ENCODE measurements at regions not wholly inside any gene's neighbourhood (a gene's known extent, or its start where the extent isn't known, plus 50 kb on each side); places are given as distances from the start of the nearest gene placed in this dataset.

DNA sequence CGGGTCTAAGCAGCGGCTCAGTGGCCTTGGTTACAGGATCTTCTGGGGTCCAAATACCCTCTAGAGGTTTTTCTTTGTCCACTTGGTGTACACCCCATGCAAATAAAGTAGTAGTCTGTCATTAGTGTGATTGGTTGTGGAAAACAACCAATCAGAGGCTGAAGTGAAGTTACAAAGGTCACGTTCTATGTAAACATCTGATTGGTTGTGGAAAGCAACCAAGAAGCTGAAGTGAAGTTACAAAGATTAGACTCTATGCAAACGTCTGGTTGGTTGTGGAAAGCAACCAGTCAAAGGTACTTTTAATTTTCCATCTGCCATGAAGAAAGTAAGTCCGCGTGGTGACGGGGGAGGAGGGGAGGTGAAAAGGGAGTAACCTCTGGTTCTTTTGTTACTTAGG is 790.9 kb downstream of the UQCRFS1 start:
- WGBS (ENCODE audit: missing lambda C conversion rate) = 49% methylated on average over 7 of the region's 7 CpGs
- FAIRE-seq (no peak), DNase-seq (ENCODE audit: low read depth in 1 of 2, low spot score in 1 of 2) (no peak), ATAC-seq (no peak)
- POLR2A ChIA-PET = no interaction called here
- H3K4me2 ChIP-seq = no peak overlapping the region
- peaks cover 14% of the 10 kb centered on the region; the same call in 1 of the 3 replicates for H3K9me3 ChIP-seq
- no peak for TF ChIP-seq JUN (IDR thresholded peaks at IDR 0.05)
- TF ChIP-seq BHLHE40 (IDR thresholded peaks at IDR 0.05; ENCODE audit: low read depth, low read length) = no peak
- TF ChIP-seq ZNF302 (CRISPR knock-in tag; IDR thresholded peaks at IDR 0.05) = no peak
- TF ChIP-seq KDM5A (IDR thresholded peaks at IDR 0.05) = no peak
- TF ChIP-seq ESRRA (IDR thresholded peaks at IDR 0.05; ENCODE audit: borderline replicate concordance, low read length) = no peak
- TF ChIP-seq, protein P1, sequence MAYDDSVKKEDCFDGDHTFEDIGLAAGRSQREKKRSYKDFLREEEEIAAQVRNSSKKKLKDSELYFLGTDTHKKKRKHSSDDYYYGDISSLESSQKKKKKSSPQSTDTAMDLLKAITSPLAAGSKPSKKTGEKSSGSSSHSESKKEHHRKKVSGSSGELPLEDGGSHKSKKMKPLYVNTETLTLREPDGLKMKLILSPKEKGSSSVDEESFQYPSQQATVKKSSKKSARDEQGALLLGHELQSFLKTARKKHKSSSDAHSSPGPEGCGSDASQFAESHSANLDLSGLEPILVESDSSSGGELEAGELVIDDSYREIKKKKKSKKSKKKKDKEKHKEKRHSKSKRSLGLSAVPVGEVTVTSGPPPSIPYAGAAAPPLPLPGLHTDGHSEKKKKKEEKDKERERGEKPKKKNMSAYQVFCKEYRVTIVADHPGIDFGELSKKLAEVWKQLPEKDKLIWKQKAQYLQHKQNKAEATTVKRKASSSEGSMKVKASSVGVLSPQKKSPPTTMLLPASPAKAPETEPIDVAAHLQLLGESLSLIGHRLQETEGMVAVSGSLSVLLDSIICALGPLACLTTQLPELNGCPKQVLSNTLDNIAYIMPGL (CRISPR knock-in tag; IDR thresholded peaks at IDR 0.05; ENCODE audit: borderline replicate concordance) = no peak
- no peak for TF ChIP-seq TP53 (CRISPR knock-in tag; IDR thresholded peaks at IDR 0.05)
- TF ChIP-seq EHMT2 (IDR thresholded peaks at IDR 0.05; ENCODE audit: low read depth) = no peak
- no peak for TF ChIP-seq SREBF2 (IDR thresholded peaks at IDR 0.05)
- no peak for TF ChIP-seq NPAS2 (CRISPR knock-in tag; IDR thresholded peaks at IDR 0.05; ENCODE audit: borderline replicate concordance)
- no peak for TF ChIP-seq NFE2L2 (conservative IDR thresholded peaks at IDR 0.05; ENCODE audit: low read length)
- TF ChIP-seq CHD2 (IDR thresholded peaks at IDR 0.05; ENCODE audit: low read length, partially characterized antibody) = no peak
- TF ChIP-seq RARB (CRISPR knock-in tag; IDR thresholded peaks at IDR 0.05) = no peak
- no peak for TF ChIP-seq ELK1 (IDR thresholded peaks at IDR 0.05; ENCODE audit: low read depth, low read length)
- TF ChIP-seq FOSL2 (IDR thresholded peaks at IDR 0.05) = no peak
- TF ChIP-seq FOSL2 (CRISPR knock-in tag; IDR thresholded peaks at IDR 0.05) = no peak
- TF ChIP-seq POLR2AphosphoS2 (conservative IDR thresholded peaks at IDR 0.05; ENCODE audit: low read length) = no peak
- no peak for TF ChIP-seq SMC3 (IDR thresholded peaks at IDR 0.05)
- H3K4me3 ChIP-seq = no peak overlapping the region
- no peak overlapping the region for H3K27ac ChIP-seq
- CTCF ChIA-PET = no interaction called here
- H3K4me1 ChIP-seq = no peaks in the 10 kb centered on the region

DNA sequence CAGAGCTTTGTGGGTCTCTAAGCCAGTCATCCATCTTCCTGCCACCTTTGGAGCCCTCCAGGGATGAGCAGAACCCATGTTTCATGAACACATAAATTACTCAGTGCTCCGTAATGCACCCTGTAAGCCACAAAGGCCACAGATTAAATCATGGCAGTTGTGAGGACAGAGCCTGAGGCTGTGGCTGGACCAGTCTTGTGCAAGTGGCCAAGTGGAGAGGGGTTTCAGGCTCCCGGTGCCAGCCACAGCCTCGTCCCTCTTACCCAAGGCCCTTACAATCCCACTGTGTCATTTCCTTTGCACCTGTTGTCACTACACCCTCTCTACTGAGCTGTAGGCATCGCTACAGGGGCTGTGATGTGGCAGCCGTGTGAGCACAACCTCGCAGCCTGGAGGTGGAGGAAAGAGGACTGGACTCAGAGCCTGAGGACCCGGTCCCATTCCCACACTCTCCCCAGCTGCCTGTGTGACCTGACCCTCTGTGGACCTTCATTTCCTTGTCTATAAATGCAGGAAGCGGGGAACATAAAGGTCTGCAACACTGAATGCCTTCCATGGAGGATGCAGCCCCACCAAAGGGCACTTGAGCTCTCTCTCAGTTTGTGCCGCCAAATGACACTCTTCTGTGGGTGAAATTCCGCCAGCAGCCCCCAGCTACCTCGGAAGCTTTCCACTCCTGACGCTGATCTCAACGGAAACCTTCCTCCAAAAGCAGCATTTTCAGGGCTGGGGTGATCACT is 792.0 kb downstream of the UQCRFS1 start:
- ChIA-PET POLR2A (no interaction called here), CTCF (no interaction called here)
- Histone ChIP-seq H3K4me2 (no peak overlapping the region), H3K27ac (no peak overlapping the region), H3K4me3 (no peak overlapping the region), H3K4me1 (no peaks in the 10 kb centered on the region), H3K9me3 (peaks cover 14% of the 10 kb centered on the region; the same call in 1 of the 3 replicates)
- WGBS (ENCODE audit: missing lambda C conversion rate) = 7% methylated on average over 13 of the region's 13 CpGs
- no peak for TF ChIP-seq FOXS1 (CRISPR knock-in tag; IDR thresholded peaks at IDR 0.05)
- no peak for TF ChIP-seq REST (IDR thresholded peaks at IDR 0.05)
- TF ChIP-seq POLR2A (IDR thresholded peaks at IDR 0.05; ENCODE audit: low read length) = no peak
- no peak for TF ChIP-seq USF2 (IDR thresholded peaks at IDR 0.05)
- TF ChIP-seq ESRRA (IDR thresholded peaks at IDR 0.05; ENCODE audit: borderline replicate concordance, low read length) = no peak
- no peak for TF ChIP-seq RCOR1 (IDR thresholded peaks at IDR 0.05; ENCODE audit: low read depth, low read length)
- no peak for TF ChIP-seq CHD2 (IDR thresholded peaks at IDR 0.05; ENCODE audit: low read length, partially characterized antibody)
- no peak for TF ChIP-seq KDM1A (IDR thresholded peaks at IDR 0.05; ENCODE audit: low read depth)
- FAIRE-seq (no peak), DNase-seq (ENCODE audit: low read depth in 1 of 2, low spot score in 1 of 2) (no peak), ATAC-seq (no peak; a peak in 1 of 6 replicates)

All from A549 (cell line).